OCI-LY3 (cell line): ENCODE measurements at regions not wholly inside any gene's neighbourhood (a gene's known extent, or its start where the extent isn't known, plus 50 kb on each side); places are given as distances from the start of the nearest gene placed in this dataset.

Source experiments
- EZH2phosphoT487 ChIP-seq: fragments of 200-600 bp; shearing (Covaris generic); IDR thresholded peaks from 2 replicates; pipeline ENCODE4 v1.6.1; 2018; ENCODE audit warnings: antibody characterized with exemption, mixed run types, low read depth
- TF ChIP-seq, protein P1 (sequence below): fragments of 200-600, 300-600 bp; sonication (generic); IDR thresholded peaks from 2 replicates; pipeline ENCODE4 v1.5.1; 2014; ENCODE audit warnings: antibody characterized with exemption, low read length, low read depth

GRCh38 chr3:113132571-113132996 is 78.8 kb upstream of the BOC start:
- TF ChIP-seq, protein P1, sequence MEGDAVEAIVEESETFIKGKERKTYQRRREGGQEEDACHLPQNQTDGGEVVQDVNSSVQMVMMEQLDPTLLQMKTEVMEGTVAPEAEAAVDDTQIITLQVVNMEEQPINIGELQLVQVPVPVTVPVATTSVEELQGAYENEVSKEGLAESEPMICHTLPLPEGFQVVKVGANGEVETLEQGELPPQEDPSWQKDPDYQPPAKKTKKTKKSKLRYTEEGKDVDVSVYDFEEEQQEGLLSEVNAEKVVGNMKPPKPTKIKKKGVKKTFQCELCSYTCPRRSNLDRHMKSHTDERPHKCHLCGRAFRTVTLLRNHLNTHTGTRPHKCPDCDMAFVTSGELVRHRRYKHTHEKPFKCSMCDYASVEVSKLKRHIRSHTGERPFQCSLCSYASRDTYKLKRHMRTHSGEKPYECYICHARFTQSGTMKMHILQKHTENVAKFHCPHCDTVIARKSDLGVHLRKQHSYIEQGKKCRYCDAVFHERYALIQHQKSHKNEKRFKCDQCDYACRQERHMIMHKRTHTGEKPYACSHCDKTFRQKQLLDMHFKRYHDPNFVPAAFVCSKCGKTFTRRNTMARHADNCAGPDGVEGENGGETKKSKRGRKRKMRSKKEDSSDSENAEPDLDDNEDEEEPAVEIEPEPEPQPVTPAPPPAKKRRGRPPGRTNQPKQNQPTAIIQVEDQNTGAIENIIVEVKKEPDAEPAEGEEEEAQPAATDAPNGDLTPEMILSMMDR = no peak
- no peak for TF ChIP-seq EZH2phosphoT487
